GM12872 (cell line): ENCODE measurements at regions not wholly inside any gene's neighbourhood (a gene's known extent, or its start where the extent isn't known, plus 50 kb on each side); places are given as distances from the start of the nearest gene placed in this dataset.

Experiments used
- TF ChIP-seq, protein P1 (sequence below): IDR thresholded peaks from 3 replicates; pipeline ENCODE4 v1.5.1; 2011; ENCODE audit warnings: low read depth, mild to moderate bottlenecking, low read length, moderate library complexity; ENCODE audit not compliant: insufficient read depth

DNA sequence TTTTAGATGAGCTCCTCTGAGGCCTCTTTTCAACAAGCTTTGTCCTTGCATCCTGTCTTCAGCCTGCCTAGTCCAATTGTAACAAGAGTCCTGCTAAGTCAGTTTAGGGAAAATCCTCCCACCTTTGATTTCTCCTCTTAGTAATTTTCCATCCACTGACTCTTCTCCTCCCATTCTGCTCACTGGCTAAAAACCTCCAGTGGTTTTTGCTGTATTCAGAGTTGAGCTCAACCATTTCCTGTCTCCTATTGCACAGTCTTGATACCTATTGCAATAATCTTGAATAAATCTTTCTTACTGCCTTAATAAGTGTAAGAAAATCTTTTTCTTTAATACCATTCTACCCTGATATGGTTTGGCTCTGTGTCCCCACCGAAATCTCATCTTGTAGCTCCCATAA lies 117.8 kb upstream of the ENPP6 start:
- TF ChIP-seq, protein P1, sequence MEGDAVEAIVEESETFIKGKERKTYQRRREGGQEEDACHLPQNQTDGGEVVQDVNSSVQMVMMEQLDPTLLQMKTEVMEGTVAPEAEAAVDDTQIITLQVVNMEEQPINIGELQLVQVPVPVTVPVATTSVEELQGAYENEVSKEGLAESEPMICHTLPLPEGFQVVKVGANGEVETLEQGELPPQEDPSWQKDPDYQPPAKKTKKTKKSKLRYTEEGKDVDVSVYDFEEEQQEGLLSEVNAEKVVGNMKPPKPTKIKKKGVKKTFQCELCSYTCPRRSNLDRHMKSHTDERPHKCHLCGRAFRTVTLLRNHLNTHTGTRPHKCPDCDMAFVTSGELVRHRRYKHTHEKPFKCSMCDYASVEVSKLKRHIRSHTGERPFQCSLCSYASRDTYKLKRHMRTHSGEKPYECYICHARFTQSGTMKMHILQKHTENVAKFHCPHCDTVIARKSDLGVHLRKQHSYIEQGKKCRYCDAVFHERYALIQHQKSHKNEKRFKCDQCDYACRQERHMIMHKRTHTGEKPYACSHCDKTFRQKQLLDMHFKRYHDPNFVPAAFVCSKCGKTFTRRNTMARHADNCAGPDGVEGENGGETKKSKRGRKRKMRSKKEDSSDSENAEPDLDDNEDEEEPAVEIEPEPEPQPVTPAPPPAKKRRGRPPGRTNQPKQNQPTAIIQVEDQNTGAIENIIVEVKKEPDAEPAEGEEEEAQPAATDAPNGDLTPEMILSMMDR: no peak

DNA sequence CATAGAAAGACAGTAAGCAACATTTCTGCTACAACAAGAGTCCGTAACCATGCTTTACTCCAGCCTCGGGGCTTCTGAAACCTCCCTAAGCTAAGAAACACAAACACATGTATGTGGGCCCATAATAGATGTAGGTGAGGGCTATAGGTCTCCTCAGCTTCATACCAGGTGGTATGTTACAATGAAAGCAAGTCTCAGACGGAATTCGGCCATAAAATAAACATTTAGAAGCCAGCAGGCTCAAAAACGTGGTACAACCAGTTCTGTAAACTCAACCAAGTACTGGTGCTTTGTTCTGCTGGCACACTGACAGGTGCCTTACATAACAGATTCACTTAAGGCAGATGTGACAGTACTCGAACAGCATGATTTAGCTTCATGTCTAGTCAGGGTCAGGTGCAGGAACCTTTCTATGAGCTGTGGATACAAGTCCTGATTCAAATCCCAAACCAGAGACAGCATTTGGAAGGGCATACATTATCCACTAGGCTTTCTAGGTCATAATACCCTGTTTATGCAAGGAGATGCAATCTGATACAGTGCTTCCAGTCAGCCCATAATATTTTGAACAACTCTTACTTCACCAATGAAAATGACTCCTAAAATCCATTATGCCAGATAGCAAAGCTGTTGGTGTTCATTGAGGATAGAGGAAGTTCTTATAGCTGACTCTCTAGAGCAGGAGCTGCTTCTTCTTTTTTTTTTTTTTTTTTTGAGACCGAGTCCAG lies 113.8 kb upstream of the ENPP6 start:
- TF ChIP-seq, protein P1: no peak

DNA sequence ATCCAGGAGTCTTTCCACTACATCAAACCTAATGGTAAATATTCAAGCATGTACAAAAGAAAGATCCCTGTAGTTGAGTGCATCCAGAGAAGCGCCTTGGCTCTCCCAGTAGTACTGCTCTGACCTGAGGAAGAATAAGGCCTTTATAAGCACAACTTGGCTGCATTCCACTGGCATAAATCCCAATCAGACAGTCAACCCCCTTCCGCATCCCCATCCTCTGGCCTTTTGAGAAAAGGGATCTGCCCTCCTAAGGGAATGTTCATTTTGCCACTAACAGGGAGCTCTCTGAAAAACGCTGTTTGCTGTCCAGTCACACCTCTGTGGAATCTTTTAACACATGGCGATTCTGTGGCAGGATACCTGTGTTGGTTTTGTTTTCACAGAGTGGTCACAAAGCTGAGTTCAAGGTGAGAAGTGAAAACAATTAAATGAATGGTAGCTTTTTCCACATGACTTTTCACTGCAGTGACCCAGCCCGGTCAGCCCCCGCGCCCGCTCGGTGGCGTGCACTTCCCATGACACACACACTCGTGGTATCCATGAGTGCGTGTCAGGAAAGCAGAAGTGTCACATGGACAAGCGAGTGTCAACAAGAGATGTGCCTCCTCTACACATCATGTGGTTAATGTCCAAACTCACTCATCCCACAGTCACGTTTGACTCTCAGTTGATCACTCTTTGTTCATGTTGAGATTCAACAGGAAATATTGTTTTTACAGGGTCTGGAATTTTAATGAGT lies 112.2 kb upstream of the ENPP6 start:
- TF ChIP-seq, protein P1: no peak

DNA sequence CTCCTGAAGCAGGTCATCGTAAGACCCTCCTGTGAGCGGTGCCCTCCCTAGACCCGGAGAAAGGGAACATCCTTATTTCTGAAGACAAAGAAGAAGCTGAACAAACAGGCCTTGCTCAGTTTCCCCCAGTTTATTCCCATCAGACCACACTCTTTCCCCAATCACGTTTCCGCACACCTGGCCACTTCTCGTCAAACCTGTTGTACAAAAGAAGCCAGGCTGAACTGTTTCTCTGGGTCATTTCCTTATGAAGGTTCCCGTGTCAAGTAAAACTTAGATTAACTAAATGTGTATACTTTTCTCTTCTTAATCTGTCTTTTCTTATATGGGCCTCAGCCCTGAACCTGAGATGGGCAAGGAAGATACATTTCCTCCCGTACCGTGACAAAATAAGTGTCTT lies 111.6 kb upstream of the ENPP6 start:
- TF ChIP-seq, protein P1: no peak

DNA sequence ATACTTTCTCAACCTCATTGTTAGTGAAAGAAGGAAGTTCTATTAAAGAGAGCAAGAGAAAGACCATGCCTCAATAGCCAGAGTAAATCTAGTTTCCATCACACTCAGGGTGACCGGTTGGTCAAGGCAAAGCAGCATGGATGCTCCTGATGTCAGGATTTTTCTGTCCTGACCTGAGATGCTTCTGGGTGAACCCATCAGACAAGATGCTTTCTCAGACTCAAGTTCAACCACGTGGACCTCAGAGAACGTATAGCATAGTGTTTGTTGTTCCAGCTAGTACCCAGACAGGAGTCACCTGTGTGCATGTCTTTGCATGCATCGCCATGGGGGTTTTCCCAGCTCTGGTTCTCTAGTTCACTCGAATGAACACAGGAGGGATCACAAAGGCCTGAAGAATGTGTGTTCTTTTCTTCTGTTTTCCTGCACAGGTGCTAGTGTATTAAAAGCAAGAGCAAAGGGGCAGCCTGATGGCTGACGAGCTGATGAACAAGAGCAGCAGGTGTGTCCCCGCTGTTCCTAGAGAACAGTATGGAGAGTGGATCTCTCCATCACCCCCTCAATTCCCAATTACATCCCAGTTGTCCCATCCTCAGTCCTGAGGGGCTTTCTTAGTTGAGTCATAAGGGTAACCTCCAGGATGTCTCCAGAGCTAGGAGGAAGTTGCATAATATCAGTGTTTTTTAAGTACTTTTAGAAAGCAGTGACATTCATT lies 110.5 kb upstream of the ENPP6 start:
- TF ChIP-seq, protein P1: peak; percentile 14; the same call in 1 of the 3 replicates

DNA sequence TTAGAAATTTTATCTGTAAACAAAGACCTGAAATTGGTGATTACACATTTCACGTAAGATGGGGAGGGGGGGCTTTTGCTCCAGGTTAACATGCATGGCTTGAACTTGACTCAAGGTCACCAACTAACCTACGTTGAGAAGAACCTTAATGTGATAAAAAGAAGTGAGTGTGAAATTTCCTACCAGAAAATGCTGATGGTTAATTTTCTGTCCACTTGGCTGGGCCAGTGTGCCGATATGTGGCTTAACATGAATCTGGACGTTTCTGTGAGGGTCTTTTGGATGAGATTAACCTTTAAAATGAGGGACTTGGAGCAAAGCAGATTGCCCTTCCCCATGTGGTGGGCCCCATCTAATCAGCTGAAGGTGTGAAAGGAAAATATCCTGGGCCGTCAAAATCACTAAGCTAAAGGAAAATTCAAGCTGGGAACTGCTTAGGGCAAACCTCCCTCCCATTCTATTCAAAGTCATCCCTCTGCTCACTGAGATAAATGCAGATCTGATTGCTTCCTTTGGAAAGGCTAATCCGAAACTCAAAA lies 107.3 kb upstream of the ENPP6 start:
- TF ChIP-seq, protein P1: no peak
